ENCODE measurements at regions not wholly inside any gene's neighbourhood (a gene's known extent, or its start where the extent isn't known, plus 50 kb on each side); places are given as distances from the start of the nearest gene placed in this dataset.

DNA sequence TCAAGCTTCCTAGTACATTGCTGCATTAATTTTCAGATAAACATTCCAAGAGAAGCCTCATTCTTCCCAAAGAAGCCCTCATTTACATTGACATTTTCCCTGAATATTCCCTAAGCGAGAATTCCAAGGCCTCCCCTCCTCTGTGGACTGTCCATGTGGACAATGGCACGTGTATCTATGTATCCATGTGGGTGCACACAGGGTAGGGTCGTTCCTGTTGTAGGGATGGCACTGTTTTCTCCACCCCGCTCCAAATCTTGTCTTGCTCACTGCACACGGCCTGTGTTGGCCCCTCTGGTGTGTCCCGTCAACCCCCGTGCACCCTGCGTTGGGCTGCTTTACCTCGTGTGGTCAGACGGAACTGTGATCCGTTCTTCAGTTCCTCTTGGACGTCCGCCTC is 104.7 kb upstream of the IRX2 start:
- TF ChIP-seq POLR2A (IDR thresholded peaks at IDR 0.05), result no peak
- TF ChIP-seq, protein P1, sequence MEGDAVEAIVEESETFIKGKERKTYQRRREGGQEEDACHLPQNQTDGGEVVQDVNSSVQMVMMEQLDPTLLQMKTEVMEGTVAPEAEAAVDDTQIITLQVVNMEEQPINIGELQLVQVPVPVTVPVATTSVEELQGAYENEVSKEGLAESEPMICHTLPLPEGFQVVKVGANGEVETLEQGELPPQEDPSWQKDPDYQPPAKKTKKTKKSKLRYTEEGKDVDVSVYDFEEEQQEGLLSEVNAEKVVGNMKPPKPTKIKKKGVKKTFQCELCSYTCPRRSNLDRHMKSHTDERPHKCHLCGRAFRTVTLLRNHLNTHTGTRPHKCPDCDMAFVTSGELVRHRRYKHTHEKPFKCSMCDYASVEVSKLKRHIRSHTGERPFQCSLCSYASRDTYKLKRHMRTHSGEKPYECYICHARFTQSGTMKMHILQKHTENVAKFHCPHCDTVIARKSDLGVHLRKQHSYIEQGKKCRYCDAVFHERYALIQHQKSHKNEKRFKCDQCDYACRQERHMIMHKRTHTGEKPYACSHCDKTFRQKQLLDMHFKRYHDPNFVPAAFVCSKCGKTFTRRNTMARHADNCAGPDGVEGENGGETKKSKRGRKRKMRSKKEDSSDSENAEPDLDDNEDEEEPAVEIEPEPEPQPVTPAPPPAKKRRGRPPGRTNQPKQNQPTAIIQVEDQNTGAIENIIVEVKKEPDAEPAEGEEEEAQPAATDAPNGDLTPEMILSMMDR (IDR thresholded peaks at IDR 0.05), result no peak

Data from tibial nerve (tissue), 3 donors.